Osteocyte (in vitro differentiated cells): ENCODE measurements at regions not wholly inside any gene's neighbourhood (a gene's known extent, or its start where the extent isn't known, plus 50 kb on each side); places are given as distances from the start of the nearest gene placed in this dataset.
"Not testable (repeated sequence)": the region's sequence is repeated elsewhere in the genome, so short reads cannot be mapped to it uniquely, and the experiment has no call there.

ENCODE experiments used
- DNase-seq: peaks from one replicate; pipeline ENCODE4 v3.0.0; 2021; ENCODE audit warnings: mixed read lengths; ENCODE audit not compliant: unreplicated experiment; ENCODE audit errors: extremely low spot score
- H3K27ac Mint-ChIP-seq: one replicate; pipeline ENCODE4 v1.8.0; 2021; ENCODE audit warnings: mild to moderate bottlenecking, mixed read lengths; ENCODE audit not compliant: unreplicated experiment
- H3K27me3 Mint-ChIP-seq: one replicate; pipeline ENCODE4 v1.8.0; 2021; ENCODE audit warnings: mixed read lengths; ENCODE audit not compliant: unreplicated experiment
- H3K36me3 Mint-ChIP-seq: one replicate; pipeline ENCODE4 v1.8.0; 2021; ENCODE audit warnings: mixed read lengths; ENCODE audit not compliant: unreplicated experiment
- H3K4me1 Mint-ChIP-seq: one replicate; pipeline ENCODE4 v1.8.0; 2021; ENCODE audit warnings: mixed read lengths; ENCODE audit not compliant: unreplicated experiment
- H3K4me3 Mint-ChIP-seq: one replicate; pipeline ENCODE4 v1.8.0; 2021; ENCODE audit warnings: mild to moderate bottlenecking, moderate library complexity, mixed read lengths; ENCODE audit not compliant: unreplicated experiment
- H3K9me3 Mint-ChIP-seq: one replicate; pipeline ENCODE4 v1.8.0; 2021; ENCODE audit warnings: mixed read lengths; ENCODE audit not compliant: unreplicated experiment
- TF ChIP-seq, protein P1 (sequence below): fragments of 200-600 bp; sonication (generic); IDR thresholded peaks from 2 replicates; pipeline ENCODE4 v1.5.0; 2021; ENCODE audit warnings: antibody characterized with exemption, mild to moderate bottlenecking, moderate library complexity

DNA sequence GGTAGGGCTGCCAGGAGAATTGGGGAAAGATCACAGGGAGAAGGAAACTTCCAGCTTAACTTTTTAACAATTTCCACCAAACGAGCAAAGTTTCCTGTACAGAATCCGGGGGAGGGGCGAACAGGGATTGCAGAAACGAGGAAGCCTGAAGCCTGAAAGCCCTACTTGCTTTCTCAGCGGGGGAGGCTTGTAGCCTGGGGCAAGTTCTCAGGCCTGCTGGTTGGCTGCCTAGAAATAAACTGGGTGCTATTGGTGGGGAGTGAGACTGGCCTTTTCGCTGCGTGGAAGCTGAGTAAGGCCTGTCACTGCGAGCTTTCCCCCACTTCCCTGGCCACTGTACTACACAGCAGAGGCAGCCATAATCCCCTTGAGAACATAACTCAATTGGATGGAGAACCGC lies 110.8 kb upstream of the ATP8A1 start:
- TF ChIP-seq, protein P1, sequence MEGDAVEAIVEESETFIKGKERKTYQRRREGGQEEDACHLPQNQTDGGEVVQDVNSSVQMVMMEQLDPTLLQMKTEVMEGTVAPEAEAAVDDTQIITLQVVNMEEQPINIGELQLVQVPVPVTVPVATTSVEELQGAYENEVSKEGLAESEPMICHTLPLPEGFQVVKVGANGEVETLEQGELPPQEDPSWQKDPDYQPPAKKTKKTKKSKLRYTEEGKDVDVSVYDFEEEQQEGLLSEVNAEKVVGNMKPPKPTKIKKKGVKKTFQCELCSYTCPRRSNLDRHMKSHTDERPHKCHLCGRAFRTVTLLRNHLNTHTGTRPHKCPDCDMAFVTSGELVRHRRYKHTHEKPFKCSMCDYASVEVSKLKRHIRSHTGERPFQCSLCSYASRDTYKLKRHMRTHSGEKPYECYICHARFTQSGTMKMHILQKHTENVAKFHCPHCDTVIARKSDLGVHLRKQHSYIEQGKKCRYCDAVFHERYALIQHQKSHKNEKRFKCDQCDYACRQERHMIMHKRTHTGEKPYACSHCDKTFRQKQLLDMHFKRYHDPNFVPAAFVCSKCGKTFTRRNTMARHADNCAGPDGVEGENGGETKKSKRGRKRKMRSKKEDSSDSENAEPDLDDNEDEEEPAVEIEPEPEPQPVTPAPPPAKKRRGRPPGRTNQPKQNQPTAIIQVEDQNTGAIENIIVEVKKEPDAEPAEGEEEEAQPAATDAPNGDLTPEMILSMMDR, result no peak
- no peak overlapping the region for H3K4me3 Mint-ChIP-seq
- H3K36me3 Mint-ChIP-seq, result no peaks in the 10 kb centered on the region
- H3K27me3 Mint-ChIP-seq, result no peaks in the 10 kb centered on the region
- no peak overlapping the region for H3K27ac Mint-ChIP-seq
- no peaks in the 10 kb centered on the region for H3K9me3 Mint-ChIP-seq
- DNase-seq, result no peak
- H3K4me1 Mint-ChIP-seq, result no peaks in the 10 kb centered on the region

DNA sequence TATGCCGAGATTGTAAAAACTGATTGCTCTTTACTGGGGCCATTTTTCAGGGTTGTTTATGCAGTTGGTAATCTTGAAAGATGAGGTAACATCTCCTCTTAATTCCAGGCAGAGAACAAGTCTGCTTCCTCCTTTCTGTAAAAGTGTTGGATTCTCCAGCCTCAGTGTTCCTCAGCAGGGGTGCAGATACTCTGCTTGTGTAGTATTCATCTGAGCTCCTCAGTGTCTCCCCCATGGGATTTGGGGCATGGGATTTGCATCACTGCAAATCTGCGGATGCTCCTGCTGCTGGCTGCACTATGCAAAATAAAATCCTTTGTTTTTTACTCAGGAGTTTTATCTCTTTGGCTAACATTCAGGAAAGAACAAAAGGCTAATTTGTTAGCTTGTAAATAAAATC lies 104.9 kb upstream of the ATP8A1 start:
- Mint-ChIP-seq H3K9me3 (no peaks in the 10 kb centered on the region), H3K4me3 (no peak overlapping the region), H3K36me3 (no peaks in the 10 kb centered on the region), H3K27ac (no peak overlapping the region), H3K4me1 (no peaks in the 10 kb centered on the region), H3K27me3 (no peaks in the 10 kb centered on the region)
- TF ChIP-seq, protein P1, result no peak
- DNase-seq, result no peak

DNA sequence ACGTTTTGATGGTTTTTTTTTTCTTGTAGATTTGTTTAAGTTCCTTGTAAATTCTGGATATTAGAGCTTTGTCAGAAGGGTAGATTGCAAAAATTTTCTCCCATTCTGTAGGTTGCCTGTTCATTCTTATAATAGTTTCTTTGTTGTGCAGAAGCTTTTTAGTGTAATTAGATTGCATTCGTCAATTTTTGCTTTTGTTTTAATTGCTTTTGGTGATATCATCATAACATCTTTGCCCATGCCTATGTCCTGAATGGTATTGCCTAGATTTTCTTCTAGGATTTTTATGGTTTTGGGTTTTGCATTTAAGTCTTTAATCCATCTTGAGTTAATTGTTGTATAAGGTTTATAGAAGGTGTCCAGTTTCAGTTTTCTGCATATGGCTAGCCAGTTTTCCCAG lies 98.1 kb upstream of the ATP8A1 start:
- H3K36me3 Mint-ChIP-seq, H3K27ac Mint-ChIP-seq, H3K4me3 Mint-ChIP-seq, H3K9me3 Mint-ChIP-seq, DNase-seq, H3K27me3 Mint-ChIP-seq, H3K4me1 Mint-ChIP-seq: not testable (repeated sequence)

DNA sequence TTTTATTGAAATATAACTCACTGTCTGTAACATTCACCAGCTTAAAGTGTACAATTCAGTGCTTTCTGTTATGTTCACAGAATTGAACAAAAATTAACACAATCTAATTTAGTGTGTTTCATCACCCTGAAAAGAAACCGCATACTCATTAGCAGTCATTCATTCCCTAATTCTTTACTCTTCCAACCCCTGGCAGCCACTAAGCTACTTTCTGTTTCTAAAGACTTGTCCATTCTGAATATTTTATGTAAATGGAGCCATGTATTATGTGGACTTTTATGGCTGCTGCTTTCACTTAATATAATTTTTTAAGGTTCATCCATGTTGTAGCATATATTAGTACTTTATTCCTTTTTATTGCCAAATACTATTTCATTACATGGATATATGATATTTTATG lies 94.7 kb upstream of the ATP8A1 start:
- DNase-seq, result no peak
- Mint-ChIP-seq H3K36me3 (no peaks in the 10 kb centered on the region), H3K9me3 (no peaks in the 10 kb centered on the region), H3K4me1 (no peaks in the 10 kb centered on the region), H3K4me3 (no peak overlapping the region), H3K27me3 (peaks cover 3% of the 10 kb centered on the region), H3K27ac (no peak overlapping the region)
- TF ChIP-seq, protein P1, result no peak

DNA sequence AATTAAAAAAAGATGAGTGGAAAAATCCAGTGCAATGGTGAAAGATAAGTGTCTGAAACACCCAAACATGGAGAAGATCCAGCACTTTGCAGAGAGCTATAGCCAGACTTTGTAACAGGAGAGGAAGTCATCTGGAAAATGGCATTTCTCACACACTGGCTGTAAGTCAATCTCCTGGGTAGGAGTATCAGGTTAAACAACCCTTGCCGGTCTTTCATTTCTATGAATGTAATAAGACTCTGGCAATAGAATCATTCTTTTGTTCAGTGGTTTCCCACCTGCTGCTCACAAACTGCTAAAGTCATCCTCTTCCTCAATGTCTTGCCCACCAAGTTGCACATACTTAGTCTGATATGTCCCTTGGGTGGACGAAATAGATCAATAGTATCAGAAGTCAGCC lies 94.0 kb upstream of the ATP8A1 start:
- Mint-ChIP-seq H3K27ac (no peak overlapping the region), H3K4me1 (no peaks in the 10 kb centered on the region), H3K4me3 (no peak overlapping the region), H3K9me3 (no peaks in the 10 kb centered on the region), H3K27me3 (peaks cover 3% of the 10 kb centered on the region), H3K36me3 (no peaks in the 10 kb centered on the region)
- TF ChIP-seq, protein P1, result no peak
- DNase-seq, result no peak

DNA sequence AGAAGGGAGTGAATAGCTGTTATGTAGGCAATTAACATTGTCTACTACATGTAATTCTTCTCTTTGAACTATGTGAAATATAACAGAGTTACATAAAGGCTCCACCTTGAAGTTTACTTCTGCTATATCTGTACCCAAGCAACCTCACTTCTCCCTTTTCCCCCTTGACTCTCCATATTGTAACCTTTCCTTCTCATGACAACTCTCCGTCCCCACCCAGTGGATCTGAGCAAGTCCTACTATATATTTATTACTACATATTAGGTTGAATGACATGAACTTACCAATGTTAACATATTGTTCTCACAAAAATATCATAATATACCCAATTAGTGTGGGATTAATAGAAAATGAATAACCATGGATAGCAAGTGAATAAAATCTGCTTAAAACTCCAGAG lies 93.2 kb upstream of the ATP8A1 start:
- Mint-ChIP-seq H3K27ac (no peak overlapping the region), H3K4me3 (no peak overlapping the region), H3K36me3 (no peaks in the 10 kb centered on the region), H3K9me3 (no peaks in the 10 kb centered on the region), H3K27me3 (peaks cover 3% of the 10 kb centered on the region), H3K4me1 (no peaks in the 10 kb centered on the region)
- TF ChIP-seq, protein P1, result peak; percentile 30
- no peak for DNase-seq
